ENCODE measurements at regions not wholly inside any gene's neighbourhood (a gene's known extent, or its start where the extent isn't known, plus 50 kb on each side); places are given as distances from the start of the nearest gene placed in this dataset.

DNA sequence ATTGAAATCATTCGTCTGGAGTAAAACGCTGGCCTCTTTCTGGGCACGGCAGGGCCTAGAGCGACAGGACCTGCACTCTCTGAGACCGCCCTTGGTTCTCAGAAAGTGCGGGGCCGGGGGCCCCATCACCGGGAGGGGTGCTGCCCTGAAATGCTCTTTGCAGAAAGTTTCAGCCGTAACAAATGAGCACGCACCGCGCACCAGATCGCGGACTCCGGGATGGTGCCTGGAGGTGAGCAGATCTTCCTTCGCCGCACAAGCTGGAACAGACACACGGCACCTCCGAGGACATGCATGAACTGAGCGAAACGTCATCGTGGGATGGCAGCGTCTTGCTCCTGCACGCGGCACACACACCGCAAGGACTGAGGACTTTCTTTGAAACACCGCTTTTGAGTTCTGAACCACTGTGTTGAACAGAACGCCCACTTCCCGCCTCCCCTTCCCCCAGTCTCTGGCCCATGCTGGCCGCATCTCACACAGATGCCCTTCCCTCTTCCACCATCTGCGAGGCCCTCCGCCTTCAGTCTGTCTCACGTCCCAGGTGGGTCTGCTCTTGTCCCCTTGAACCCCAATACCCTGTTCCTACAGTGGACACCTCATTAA is 538.7 kb upstream of the MGMT start:
- Histone ChIP-seq H3K27ac (ENCODE audit: low read depth, low read length) (no peak overlapping the region), H3K9ac (ENCODE audit: low read length) (no peak overlapping the region), H3K4me3 (ENCODE audit: low read depth, low read length) (no peak overlapping the region), H3K27me3 (ENCODE audit: control insufficient read depth, insufficient read depth, low read length) (no peaks in the 10 kb centered on the region), H3K36me3 (ENCODE audit: control insufficient read depth, insufficient read depth, low read length) (no peaks in the 10 kb centered on the region), H3K9me3 (ENCODE audit: control insufficient read depth, insufficient read depth, low read depth, low read length) (no peaks in the 10 kb centered on the region), H3K4me1 (ENCODE audit: control insufficient read depth, insufficient read depth, low read length) (no peaks in the 10 kb centered on the region)

DNA sequence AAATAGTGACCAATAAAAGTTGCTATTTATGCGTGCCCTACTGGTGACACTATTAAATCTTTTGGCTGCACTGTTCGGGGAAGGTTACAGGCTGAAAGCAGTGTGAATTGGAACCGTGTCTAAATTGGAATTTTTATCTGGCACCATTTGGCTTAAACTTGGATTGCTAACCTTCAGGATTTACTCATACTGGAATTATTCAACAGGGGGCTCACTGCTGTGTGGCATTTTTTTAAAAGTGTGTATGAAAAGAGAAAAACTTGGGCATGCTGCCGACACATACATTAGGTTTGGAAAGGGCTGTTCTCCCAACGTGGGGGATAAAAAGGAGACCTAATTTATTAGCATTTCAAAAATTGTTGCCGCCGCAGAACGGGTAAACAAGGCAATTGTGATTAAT is 537.9 kb upstream of the MGMT start:
- Histone ChIP-seq H3K9ac (ENCODE audit: low read length) (no peak overlapping the region), H3K9me3 (ENCODE audit: control insufficient read depth, insufficient read depth, low read depth, low read length) (no peaks in the 10 kb centered on the region), H3K27ac (ENCODE audit: low read depth, low read length) (no peak overlapping the region), H3K36me3 (ENCODE audit: control insufficient read depth, insufficient read depth, low read length) (no peaks in the 10 kb centered on the region), H3K4me1 (ENCODE audit: control insufficient read depth, insufficient read depth, low read length) (no peaks in the 10 kb centered on the region), H3K27me3 (ENCODE audit: control insufficient read depth, insufficient read depth, low read length) (no peaks in the 10 kb centered on the region), H3K4me3 (ENCODE audit: low read depth, low read length) (no peak overlapping the region)

DNA sequence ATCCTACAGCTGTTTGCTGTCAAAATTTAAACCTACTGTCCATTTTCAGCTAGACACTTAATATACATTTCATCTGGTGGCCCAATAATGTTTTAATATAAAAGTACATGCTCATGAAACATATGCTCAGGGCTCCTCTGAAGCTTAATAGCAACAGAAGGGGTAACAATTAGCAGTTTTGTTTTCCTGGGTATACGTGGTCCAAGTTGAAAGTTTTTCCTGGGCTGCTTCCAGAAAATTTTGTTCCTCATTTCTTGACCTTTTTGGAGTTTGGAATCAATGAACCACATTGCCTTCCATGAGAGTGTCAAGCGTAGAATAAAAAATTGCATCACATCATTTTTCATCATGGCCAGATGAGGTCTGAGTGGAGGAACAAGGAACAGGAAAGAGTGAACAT is 537.3 kb upstream of the MGMT start:
- Histone ChIP-seq H3K4me1 (ENCODE audit: control insufficient read depth, insufficient read depth, low read length) (no peaks in the 10 kb centered on the region), H3K9ac (ENCODE audit: low read length) (no peak overlapping the region), H3K27me3 (ENCODE audit: control insufficient read depth, insufficient read depth, low read length) (no peaks in the 10 kb centered on the region), H3K4me3 (ENCODE audit: low read depth, low read length) (no peak overlapping the region), H3K27ac (ENCODE audit: low read depth, low read length) (no peak overlapping the region), H3K36me3 (ENCODE audit: control insufficient read depth, insufficient read depth, low read length) (no peaks in the 10 kb centered on the region), H3K9me3 (ENCODE audit: control insufficient read depth, insufficient read depth, low read depth, low read length) (no peaks in the 10 kb centered on the region)

DNA sequence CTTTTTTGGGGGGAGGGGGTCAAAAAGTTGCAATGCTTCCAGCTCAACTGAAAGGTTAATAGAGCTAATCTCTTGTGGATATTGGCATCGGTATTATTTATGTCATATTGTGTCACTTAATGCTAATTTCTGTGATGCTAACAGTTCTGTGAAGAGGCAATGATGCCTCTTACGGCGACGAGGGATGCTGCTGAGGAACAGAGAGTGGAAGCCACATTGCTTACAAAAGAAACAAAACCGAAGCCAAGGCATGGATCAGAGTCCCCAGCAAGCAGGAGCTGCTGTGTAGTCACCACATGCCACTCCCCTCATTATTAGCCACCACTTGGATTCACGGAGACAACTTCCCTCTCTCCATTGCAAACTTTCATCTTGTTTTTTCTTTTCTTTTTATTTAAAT is 536.5 kb upstream of the MGMT start:
- no peaks in the 10 kb centered on the region for H3K27me3 ChIP-seq (ENCODE audit: control insufficient read depth, insufficient read depth, low read length)
- no peaks in the 10 kb centered on the region for H3K4me1 ChIP-seq (ENCODE audit: control insufficient read depth, insufficient read depth, low read length)
- no peak overlapping the region for H3K4me3 ChIP-seq (ENCODE audit: low read depth, low read length)
- no peak overlapping the region for H3K27ac ChIP-seq (ENCODE audit: low read depth, low read length)
- H3K9me3 ChIP-seq (ENCODE audit: control insufficient read depth, insufficient read depth, low read depth, low read length): no peaks in the 10 kb centered on the region
- no peak overlapping the region for H3K9ac ChIP-seq (ENCODE audit: low read length)
- H3K36me3 ChIP-seq (ENCODE audit: control insufficient read depth, insufficient read depth, low read length): no peaks in the 10 kb centered on the region

DNA sequence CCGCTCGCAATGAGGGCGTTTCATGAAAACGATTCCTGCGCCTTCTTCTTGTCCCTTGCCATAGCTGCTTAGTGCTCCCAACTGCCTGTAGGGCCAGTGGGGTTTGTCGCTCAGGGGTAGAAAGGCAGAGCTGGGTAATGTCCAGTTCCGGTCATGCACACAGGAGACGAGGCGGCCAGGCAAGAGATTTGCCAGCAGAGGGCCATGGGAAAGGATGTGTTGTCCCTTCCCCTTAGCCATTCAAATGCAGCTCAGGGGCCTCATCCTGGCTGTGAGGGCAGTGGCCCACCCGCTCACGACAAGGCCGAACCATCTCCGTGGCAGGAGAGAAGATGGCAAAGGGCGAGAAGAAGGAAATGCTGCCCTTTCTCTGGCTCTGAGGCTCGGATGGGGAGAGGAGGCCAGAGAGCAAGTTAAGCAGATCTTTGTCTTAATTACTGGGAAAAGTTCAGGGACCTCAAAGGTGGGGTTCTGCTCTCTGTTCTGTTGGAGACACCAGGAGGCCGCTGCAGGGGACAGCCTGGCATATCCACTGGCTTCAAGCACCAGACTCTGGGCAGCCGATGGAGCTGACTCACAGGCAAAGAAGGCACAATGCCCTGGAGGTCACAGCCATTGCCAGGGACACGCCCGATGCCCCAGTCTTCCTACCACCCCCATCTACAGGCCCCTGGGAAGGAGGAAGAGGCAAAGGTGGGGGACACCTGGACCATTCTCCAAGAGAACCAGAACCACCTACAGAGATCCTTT is 534.8 kb upstream of the MGMT start:
- Histone ChIP-seq H3K4me1 (ENCODE audit: control insufficient read depth, insufficient read depth, low read length) (no peaks in the 10 kb centered on the region), H3K4me3 (ENCODE audit: low read depth, low read length) (no peak overlapping the region), H3K27me3 (ENCODE audit: control insufficient read depth, insufficient read depth, low read length) (no peaks in the 10 kb centered on the region), H3K9ac (ENCODE audit: low read length) (no peak overlapping the region), H3K9me3 (ENCODE audit: control insufficient read depth, insufficient read depth, low read depth, low read length) (no peaks in the 10 kb centered on the region), H3K27ac (ENCODE audit: low read depth, low read length) (no peak overlapping the region), H3K36me3 (ENCODE audit: control insufficient read depth, insufficient read depth, low read length) (no peaks in the 10 kb centered on the region)

DNA sequence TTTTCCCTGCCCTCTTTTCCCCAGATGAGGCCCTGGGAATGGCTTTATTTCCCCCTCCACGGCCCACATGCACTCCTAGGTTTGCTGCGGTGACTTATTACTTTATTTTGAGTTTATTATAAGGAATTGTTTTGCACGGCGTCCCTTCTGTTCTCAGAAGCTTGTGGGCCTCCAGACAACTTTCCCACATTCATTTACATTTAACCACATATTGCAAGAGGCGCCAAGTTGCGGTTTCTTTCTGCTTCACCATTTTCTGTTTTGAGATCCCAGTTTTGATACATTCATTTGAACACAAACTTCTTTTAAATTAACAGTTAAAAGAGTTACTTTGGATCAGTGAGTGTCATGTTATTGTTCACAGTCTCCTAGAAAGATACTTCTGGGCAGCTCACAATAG is 532.5 kb upstream of the MGMT start:
- Histone ChIP-seq H3K9me3 (ENCODE audit: control insufficient read depth, insufficient read depth, low read depth, low read length) (no peaks in the 10 kb centered on the region), H3K4me1 (ENCODE audit: control insufficient read depth, insufficient read depth, low read length) (no peaks in the 10 kb centered on the region), H3K27ac (ENCODE audit: low read depth, low read length) (no peak overlapping the region), H3K27me3 (ENCODE audit: control insufficient read depth, insufficient read depth, low read length) (no peaks in the 10 kb centered on the region), H3K4me3 (ENCODE audit: low read depth, low read length) (no peak overlapping the region), H3K9ac (ENCODE audit: low read length) (no peak overlapping the region), H3K36me3 (ENCODE audit: control insufficient read depth, insufficient read depth, low read length) (no peaks in the 10 kb centered on the region)

DNA sequence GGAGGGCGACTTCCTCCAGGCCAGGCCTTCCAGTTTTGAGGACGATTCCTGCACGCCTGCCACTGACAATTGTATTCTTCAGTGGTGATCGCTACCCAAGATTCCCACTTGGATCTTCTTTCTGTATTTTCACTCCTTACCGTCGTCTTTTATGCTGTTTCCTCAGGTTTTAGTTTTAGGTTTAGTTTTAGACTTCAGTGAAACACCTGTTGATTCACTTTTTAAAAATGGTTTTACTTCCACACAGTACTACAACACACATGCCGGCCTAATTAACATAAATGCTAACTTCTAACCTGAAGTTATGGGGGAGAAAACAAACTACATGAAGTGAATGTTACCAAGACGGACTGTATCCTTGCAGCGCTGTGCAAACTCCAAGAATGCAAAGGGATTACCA is 530.6 kb upstream of the MGMT start:
- H3K9ac ChIP-seq (ENCODE audit: low read length): no peak overlapping the region
- no peaks in the 10 kb centered on the region for H3K9me3 ChIP-seq (ENCODE audit: control insufficient read depth, insufficient read depth, low read depth, low read length)
- H3K4me1 ChIP-seq (ENCODE audit: control insufficient read depth, insufficient read depth, low read length): no peaks in the 10 kb centered on the region
- no peak overlapping the region for H3K4me3 ChIP-seq (ENCODE audit: low read depth, low read length)
- H3K27ac ChIP-seq (ENCODE audit: low read depth, low read length): no peak overlapping the region
- no peaks in the 10 kb centered on the region for H3K36me3 ChIP-seq (ENCODE audit: control insufficient read depth, insufficient read depth, low read length)
- no peaks in the 10 kb centered on the region for H3K27me3 ChIP-seq (ENCODE audit: control insufficient read depth, insufficient read depth, low read length)

DNA sequence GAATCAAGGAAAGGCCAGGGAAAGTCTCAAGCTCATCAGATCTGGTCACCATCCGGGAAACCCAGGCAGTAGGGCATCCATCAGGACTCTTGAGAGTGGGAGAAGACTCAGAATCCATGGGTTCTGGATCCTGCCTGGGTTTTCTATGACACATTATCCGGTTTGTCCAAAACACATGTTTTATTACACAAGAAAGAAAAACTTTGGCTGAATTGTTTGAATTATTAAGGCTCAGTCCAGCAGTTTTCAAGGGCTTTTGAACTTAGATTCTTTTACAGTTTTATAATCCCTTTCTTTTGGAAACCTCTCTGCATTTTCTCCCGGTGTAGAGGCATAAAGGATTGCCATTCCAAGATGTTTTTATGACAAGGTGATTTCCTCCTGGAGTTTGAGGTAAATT is 528.5 kb upstream of the MGMT start:
- H3K9me3 ChIP-seq (ENCODE audit: control insufficient read depth, insufficient read depth, low read depth, low read length): no peaks in the 10 kb centered on the region
- no peak overlapping the region for H3K27ac ChIP-seq (ENCODE audit: low read depth, low read length)
- H3K27me3 ChIP-seq (ENCODE audit: control insufficient read depth, insufficient read depth, low read length): no peaks in the 10 kb centered on the region
- no peaks in the 10 kb centered on the region for H3K4me1 ChIP-seq (ENCODE audit: control insufficient read depth, insufficient read depth, low read length)
- H3K9ac ChIP-seq (ENCODE audit: low read length): no peak overlapping the region
- no peak overlapping the region for H3K4me3 ChIP-seq (ENCODE audit: low read depth, low read length)
- H3K36me3 ChIP-seq (ENCODE audit: control insufficient read depth, insufficient read depth, low read length): no peaks in the 10 kb centered on the region

DNA sequence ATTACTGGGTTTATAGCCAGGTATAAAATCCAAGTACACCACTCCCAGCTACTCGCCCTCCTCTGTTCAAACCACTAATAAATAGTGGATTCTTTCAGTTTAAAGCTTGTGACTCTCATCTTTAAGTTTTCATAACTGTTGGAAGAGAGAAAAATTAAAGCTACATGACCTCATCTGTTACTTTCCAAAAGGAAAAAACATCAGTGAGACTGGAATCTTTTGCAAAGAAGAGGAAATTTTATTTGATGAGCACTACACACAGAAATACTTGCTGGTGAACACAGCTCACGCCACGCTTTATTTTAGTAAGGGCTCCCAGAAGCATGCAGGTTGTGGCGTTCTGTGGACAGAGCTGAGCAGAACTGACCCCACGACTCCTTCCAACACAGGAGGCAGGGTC is 527.0 kb upstream of the MGMT start:
- no peak overlapping the region for H3K4me3 ChIP-seq (ENCODE audit: low read depth, low read length)
- no peak overlapping the region for H3K9ac ChIP-seq (ENCODE audit: low read length)
- no peaks in the 10 kb centered on the region for H3K36me3 ChIP-seq (ENCODE audit: control insufficient read depth, insufficient read depth, low read length)
- no peaks in the 10 kb centered on the region for H3K4me1 ChIP-seq (ENCODE audit: control insufficient read depth, insufficient read depth, low read length)
- no peaks in the 10 kb centered on the region for H3K27me3 ChIP-seq (ENCODE audit: control insufficient read depth, insufficient read depth, low read length)
- no peaks in the 10 kb centered on the region; the same call in 1 of the 2 replicates for H3K9me3 ChIP-seq (ENCODE audit: control insufficient read depth, insufficient read depth, low read depth, low read length)
- no peak overlapping the region for H3K27ac ChIP-seq (ENCODE audit: low read depth, low read length)

DNA sequence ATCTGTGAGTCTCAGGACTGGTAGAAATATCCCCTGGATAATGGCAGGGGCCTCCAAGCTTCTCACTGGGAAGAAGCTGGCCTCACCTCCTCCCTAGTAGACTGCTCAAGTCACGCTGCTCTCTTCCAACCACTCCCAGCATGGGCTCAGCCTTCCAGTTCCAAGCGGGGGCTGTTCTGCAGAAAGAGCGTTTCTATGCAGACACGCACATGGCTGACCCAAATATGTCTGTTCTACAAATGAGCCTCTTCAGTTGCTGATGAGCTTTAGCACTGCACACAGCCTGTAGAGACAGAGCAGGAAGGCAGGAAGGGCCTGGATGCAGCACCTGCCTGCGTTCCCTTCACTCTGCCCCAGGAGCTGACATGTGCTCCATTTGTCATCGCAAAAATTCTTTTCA is 523.9 kb upstream of the MGMT start:
- Histone ChIP-seq H3K27ac (ENCODE audit: low read depth, low read length) (no peak overlapping the region), H3K9ac (ENCODE audit: low read length) (no peak overlapping the region), H3K4me1 (ENCODE audit: control insufficient read depth, insufficient read depth, low read length) (no peaks in the 10 kb centered on the region), H3K9me3 (ENCODE audit: control insufficient read depth, insufficient read depth, low read depth, low read length) (peaks cover 8% of the 10 kb centered on the region; the same call in 1 of the 2 replicates), H3K27me3 (ENCODE audit: control insufficient read depth, insufficient read depth, low read length) (no peaks in the 10 kb centered on the region), H3K36me3 (ENCODE audit: control insufficient read depth, insufficient read depth, low read length) (no peaks in the 10 kb centered on the region), H3K4me3 (ENCODE audit: low read depth, low read length) (no peak overlapping the region)

DNA sequence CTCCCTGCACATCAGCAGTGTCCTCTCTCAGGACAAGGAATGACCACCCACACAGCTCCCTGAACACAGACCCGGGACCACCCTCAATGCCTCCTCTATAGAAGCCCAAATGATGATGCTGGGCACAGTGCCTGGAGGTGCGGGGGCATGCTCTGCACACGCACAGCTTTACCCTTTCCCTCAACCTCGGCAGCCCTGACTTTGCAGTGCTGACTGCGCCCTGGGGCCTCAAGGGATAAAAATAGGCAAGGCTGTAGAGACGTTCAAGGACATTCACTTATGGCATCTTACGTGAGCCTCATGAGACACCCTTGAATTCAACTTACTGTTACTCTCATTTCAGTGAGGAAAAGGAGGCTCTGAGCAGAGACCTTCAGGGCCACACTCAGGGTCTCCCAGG is 521.6 kb upstream of the MGMT start:
- Histone ChIP-seq H3K27me3 (ENCODE audit: control insufficient read depth, insufficient read depth, low read length) (no peaks in the 10 kb centered on the region), H3K27ac (ENCODE audit: low read depth, low read length) (no peak overlapping the region), H3K4me1 (ENCODE audit: control insufficient read depth, insufficient read depth, low read length) (no peaks in the 10 kb centered on the region), H3K9me3 (ENCODE audit: control insufficient read depth, insufficient read depth, low read depth, low read length) (peaks cover 8% of the 10 kb centered on the region; the same call in 1 of the 2 replicates), H3K9ac (ENCODE audit: low read length) (no peak overlapping the region), H3K4me3 (ENCODE audit: low read depth, low read length) (no peak overlapping the region), H3K36me3 (ENCODE audit: control insufficient read depth, insufficient read depth, low read length) (no peaks in the 10 kb centered on the region)

Measured in HUES6 (cell line).